ENCODE measurements at regions not wholly inside any gene's neighbourhood (a gene's known extent, or its start where the extent isn't known, plus 50 kb on each side); places are given as distances from the start of the nearest gene placed in this dataset.
A peak's percentile ranks its signal among the peaks of the same experiment; 100 is the strongest.
"Not testable (repeated sequence)": the region's sequence is repeated elsewhere in the genome, so short reads cannot be mapped to it uniquely, and the experiment has no call there.

GRCh38 chr7:130956417-130957136 lies 222.6 kb upstream of the KLF14 start:
- no peak overlapping the region for H3K4me3 Mint-ChIP-seq
- H3K27ac Mint-ChIP-seq, result no peak overlapping the region
- H3K9me3 Mint-ChIP-seq, result no peaks in the 10 kb centered on the region
- DNase-seq (ENCODE audit: low spot score in 2 of 2) (no peak), ATAC-seq (no peak)
- peaks cover 48% of the 10 kb centered on the region for H3K4me1 Mint-ChIP-seq
- no peaks in the 10 kb centered on the region for H3K36me3 Mint-ChIP-seq

- Mint-ChIP-seq H3K27ac (no peak overlapping the region), H3K4me1 (peaks cover 54% of the 10 kb centered on the region), H3K9me3 (no peaks in the 10 kb centered on the region), H3K36me3 (no peaks in the 10 kb centered on the region), H3K4me3 (no peak overlapping the region)
- DNase-seq (ENCODE audit: low spot score in 2 of 2) (no peak), ATAC-seq (no peak)
These were observed 223.1 kb upstream of the KLF14 start for GRCh38 chr7:130957137-130957513.

GRCh38 chr7:130957722-130958435 lies 223.9 kb upstream of the KLF14 start:
- not testable (repeated sequence) for H3K9me3 Mint-ChIP-seq, H3K27ac Mint-ChIP-seq, ATAC-seq, H3K4me3 Mint-ChIP-seq, H3K36me3 Mint-ChIP-seq
- peak in 1 of 2 donors; percentile 62 for DNase-seq (ENCODE audit: low spot score in 2 of 2)
- H3K4me1 Mint-ChIP-seq, result peaks cover 56% of the 10 kb centered on the region

- Mint-ChIP-seq H3K36me3 (no peaks in the 10 kb centered on the region), H3K4me3 (no peak overlapping the region)
These were observed 224.8 kb upstream of the KLF14 start for GRCh38 chr7:130958846-130959245.

GRCh38 chr7:130959743-130960207 lies 225.8 kb upstream of the KLF14 start:
- no peaks in the 10 kb centered on the region for H3K9me3 Mint-ChIP-seq
- peak in 1 of 2 donors; percentile 77 for DNase-seq (ENCODE audit: low spot score in 2 of 2)
- no peaks in the 10 kb centered on the region for H3K36me3 Mint-ChIP-seq
- H3K4me1 Mint-ChIP-seq, result peaks cover 47% of the 10 kb centered on the region
- ATAC-seq, result peak; percentile 2
- no peak overlapping the region for H3K27ac Mint-ChIP-seq
- no peak overlapping the region for H3K4me3 Mint-ChIP-seq

More at GRCh38 chr7:130958846-130959245, 224.8 kb upstream of the KLF14 start:
- Mint-ChIP-seq H3K27ac (no peak overlapping the region), H3K4me1 (peaks cover 56% of the 10 kb centered on the region), H3K9me3 (no peaks in the 10 kb centered on the region)
- DNase-seq (ENCODE audit: low spot score in 2 of 2) (no peak), ATAC-seq (no peak)

- Mint-ChIP-seq H3K9me3 (no peaks in the 10 kb centered on the region), H3K36me3 (no peaks in the 10 kb centered on the region), H3K4me1 (peaks cover 46% of the 10 kb centered on the region), H3K27ac (no peak overlapping the region), H3K4me3 (no peak overlapping the region)
- DNase-seq (ENCODE audit: low spot score in 2 of 2), result peak in 1 of 2 donors; percentile 82
- peak; percentile 54 for ATAC-seq
These were observed 226.4 kb upstream of the KLF14 start for GRCh38 chr7:130960208-130960988.

- Mint-ChIP-seq H3K4me3 (no peak overlapping the region), H3K27ac (no peak overlapping the region), H3K9me3 (no peaks in the 10 kb centered on the region), H3K4me1 (peaks cover 44% of the 10 kb centered on the region), H3K36me3 (no peaks in the 10 kb centered on the region)
- ATAC-seq (peak; percentile 89), DNase-seq (ENCODE audit: low spot score in 2 of 2) (peak; percentile 57 to 92)
These were observed 227.2 kb upstream of the KLF14 start for GRCh38 chr7:130961128-130961601.

- DNase-seq (ENCODE audit: low spot score in 2 of 2) (peak in 1 of 2 donors; percentile 49), ATAC-seq (no peak)
- no peak overlapping the region for H3K4me3 Mint-ChIP-seq
- H3K4me1 Mint-ChIP-seq, result peaks cover 45% of the 10 kb centered on the region
- H3K9me3 Mint-ChIP-seq, result no peaks in the 10 kb centered on the region
- H3K36me3 Mint-ChIP-seq, result no peaks in the 10 kb centered on the region
- no peak overlapping the region for H3K27ac Mint-ChIP-seq
These were observed 228.1 kb upstream of the KLF14 start for GRCh38 chr7:130962109-130962508.

- Mint-ChIP-seq H3K9me3 (no peaks in the 10 kb centered on the region), H3K36me3 (no peaks in the 10 kb centered on the region), H3K4me3 (no peak overlapping the region), H3K27ac (no peak overlapping the region), H3K4me1 (peaks cover 54% of the 10 kb centered on the region)
- DNase-seq (ENCODE audit: low spot score in 2 of 2) (no peak), ATAC-seq (no peak)
These were observed 229.3 kb upstream of the KLF14 start for GRCh38 chr7:130963339-130963738.

GRCh38 chr7:130965515-130965914 lies 231.5 kb upstream of the KLF14 start:
- H3K4me1 Mint-ChIP-seq, result peaks cover 59% of the 10 kb centered on the region

GRCh38 chr7:130966246-130967009 lies 232.4 kb upstream of the KLF14 start:
- H3K27ac Mint-ChIP-seq, result peak overlapping the region; percentile 96
- peak in 1 of 2 donors; percentile 75 for DNase-seq (ENCODE audit: low spot score in 2 of 2)
- H3K4me3 Mint-ChIP-seq, result peak overlapping the region; percentile 57
- H3K36me3 Mint-ChIP-seq, result peaks cover 15% of the 10 kb centered on the region
- ATAC-seq, result peak; percentile 73
- H3K9me3 Mint-ChIP-seq, result no peaks in the 10 kb centered on the region
- peaks cover 67% of the 10 kb centered on the region for H3K4me1 Mint-ChIP-seq

More at GRCh38 chr7:130965515-130965914, 231.5 kb upstream of the KLF14 start:
- ATAC-seq (no peak), DNase-seq (ENCODE audit: low spot score in 2 of 2) (no peak)
- Mint-ChIP-seq H3K27ac (no peak overlapping the region), H3K9me3 (no peaks in the 10 kb centered on the region), H3K36me3 (peaks cover 6% of the 10 kb centered on the region), H3K4me3 (peak overlapping the region; percentile 57)

- no peak for DNase-seq (ENCODE audit: low spot score in 2 of 2)
- peaks cover 78% of the 10 kb centered on the region for H3K4me1 Mint-ChIP-seq
- peak overlapping the region; percentile 57 for H3K4me3 Mint-ChIP-seq
- ATAC-seq, result peak; percentile 47
- H3K9me3 Mint-ChIP-seq, result no peaks in the 10 kb centered on the region
- H3K36me3 Mint-ChIP-seq, result peaks cover 47% of the 10 kb centered on the region
- H3K27ac Mint-ChIP-seq, result peak overlapping the region; percentile 96
These were observed 236.2 kb upstream of the KLF14 start for GRCh38 chr7:130970196-130970595.

GRCh38 chr7:130970696-130971095 lies 236.7 kb upstream of the KLF14 start:
- ATAC-seq, result peak; percentile 31
- Mint-ChIP-seq H3K4me3 (peak overlapping the region; percentile 57), H3K9me3 (no peaks in the 10 kb centered on the region), H3K36me3 (peaks cover 52% of the 10 kb centered on the region), H3K4me1 (peaks cover 83% of the 10 kb centered on the region), H3K27ac (peak overlapping the region; percentile 96)
- DNase-seq (ENCODE audit: low spot score in 2 of 2), result peak in 1 of 2 donors; percentile 51

GRCh38 chr7:130971297-130971696 lies 237.3 kb upstream of the KLF14 start:
- Mint-ChIP-seq H3K27ac (peak overlapping the region; percentile 96), H3K36me3 (peaks cover 58% of the 10 kb centered on the region), H3K9me3 (no peaks in the 10 kb centered on the region), H3K4me1 (peaks cover 85% of the 10 kb centered on the region), H3K4me3 (peak overlapping the region; percentile 57)
- DNase-seq (ENCODE audit: low spot score in 2 of 2), result peak in 1 of 2 donors; percentile 83
- ATAC-seq, result peak; percentile 86
